WTC11 (cell line): ENCODE measurements at regions not wholly inside any gene's neighbourhood (a gene's known extent, or its start where the extent isn't known, plus 50 kb on each side); places are given as distances from the start of the nearest gene placed in this dataset.

Source experiments
- ATAC-seq: fragments of 200-7000 bp; cut with Tn5 transposase; 2 replicates; pipeline ENCODE4 v1.10.0; 2021; ENCODE audit warnings: mild to moderate bottlenecking, moderate library complexity
- CTCF ChIA-PET: fragments of 300-600 bp; sonication (Branson Sonifier 250); formaldehyde crosslinking; loops from one replicate; lab custom pipeline; 2021; ENCODE audit warnings: antibody characterized with exemption; lab: Charles Lee
- POLR2A ChIA-PET: fragments of 350-600 bp; sonication (Branson Sonifier 250); formaldehyde crosslinking; loops from one replicate; lab custom pipeline; 2021; ENCODE audit warnings: antibody characterized with exemption; lab: Charles Lee
- DNase-seq: peaks from one replicate; pipeline ENCODE4 v3.0.0; 2021; ENCODE audit warnings: low spot score
- H3K27ac Mint-ChIP-seq: 2 replicates; pipeline ENCODE4 v1.8.0; 2021; ENCODE audit warnings: mixed read lengths
- H3K27me3 Mint-ChIP-seq: 2 replicates; pipeline ENCODE4 v1.8.0; 2021; ENCODE audit warnings: low read depth, mild to moderate bottlenecking, moderate library complexity, mixed read lengths
- H3K36me3 Mint-ChIP-seq: 2 replicates; pipeline ENCODE4 v1.8.0; 2021; ENCODE audit warnings: mixed read lengths
- H3K4me1 Mint-ChIP-seq: 2 replicates; pipeline ENCODE4 v1.8.0; 2022; ENCODE audit warnings: mixed read lengths
- H3K4me3 Mint-ChIP-seq: 2 replicates; pipeline ENCODE4 v1.8.0; 2021; ENCODE audit warnings: mild to moderate bottlenecking, moderate library complexity, mixed read lengths
- H3K9me3 Mint-ChIP-seq: 2 replicates; pipeline ENCODE4 v1.8.0; 2021; ENCODE audit warnings: mixed read lengths
- ARID4B ChIP-seq: sonication (generic); formaldehyde crosslinking; IDR thresholded peaks from 2 replicates; pipeline ENCODE4 v1.8.0; 2023; ENCODE audit warnings: missing genetic modification reagents, mild to moderate bottlenecking, borderline replicate concordance
- E2F1 ChIP-seq: sonication (generic); formaldehyde crosslinking; IDR thresholded peaks from 2 replicates; pipeline ENCODE4 v1.8.0; 2022; ENCODE audit warnings: mild to moderate bottlenecking, missing genetic modification reagents
- E2F4 ChIP-seq: sonication (generic); formaldehyde crosslinking; IDR thresholded peaks from 2 replicates; pipeline ENCODE4 v1.8.1; 2022; ENCODE audit warnings: low read depth, mild to moderate bottlenecking, moderate library complexity, missing genetic modification reagents, borderline replicate concordance
- ELF4 ChIP-seq: sonication (generic); formaldehyde crosslinking; IDR thresholded peaks from 2 replicates; pipeline ENCODE4 v1.8.1; 2022; ENCODE audit warnings: low read depth, mild to moderate bottlenecking, moderate library complexity, missing genetic modification reagents
- FOXP1 ChIP-seq: sonication (generic); formaldehyde crosslinking; IDR thresholded peaks from 2 replicates; pipeline ENCODE4 v1.8.0; 2022; ENCODE audit warnings: missing genetic modification reagents, mild to moderate bottlenecking, moderate library complexity, borderline replicate concordance
- GRHL2 ChIP-seq: fragments of 250-450 bp; sonication (Bioruptor Pico); IDR thresholded peaks from 2 replicates; pipeline ENCODE4 v1.8.0; 2022; ENCODE audit warnings: mild to moderate bottlenecking, moderate library complexity; ENCODE audit not compliant: insufficient replicate concordance, severe bottlenecking
- IRF1 ChIP-seq: sonication (generic); formaldehyde crosslinking; IDR thresholded peaks from 2 replicates; pipeline ENCODE4 v1.8.0; 2023; ENCODE audit warnings: missing genetic modification reagents
- MYBL2 ChIP-seq: sonication (generic); formaldehyde crosslinking; IDR thresholded peaks from 2 replicates; pipeline ENCODE4 v1.8.1; 2023; ENCODE audit warnings: mild to moderate bottlenecking, moderate library complexity, missing genetic modification reagents
- NR3C1 ChIP-seq: sonication (generic); formaldehyde crosslinking; conservative IDR thresholded peaks from 2 replicates; pipeline ENCODE4 v1.8.1; 2023; ENCODE audit warnings: low read depth, mild to moderate bottlenecking, missing genetic modification reagents
- PREB ChIP-seq: sonication (generic); formaldehyde crosslinking; IDR thresholded peaks from 2 replicates; pipeline ENCODE4 v1.8.1; 2022; ENCODE audit warnings: mild to moderate bottlenecking, missing genetic modification reagents, moderate library complexity, borderline replicate concordance
- SOX15 ChIP-seq: fragments of 250-450 bp; sonication (Bioruptor Pico); IDR thresholded peaks from 2 replicates; pipeline ENCODE4 v1.9.0; 2021; ENCODE audit warnings: mild to moderate bottlenecking
- SP1 ChIP-seq: sonication (generic); formaldehyde crosslinking; conservative IDR thresholded peaks from 2 replicates; pipeline ENCODE4 v1.8.1; 2022; ENCODE audit warnings: missing genetic modification reagents
- ZBTB21 ChIP-seq: sonication (generic); formaldehyde crosslinking; IDR thresholded peaks from 2 replicates; pipeline ENCODE4 v1.8.1; 2023; ENCODE audit warnings: mild to moderate bottlenecking, missing genetic modification reagents, borderline replicate concordance
- ZBTB43 ChIP-seq: sonication (generic); formaldehyde crosslinking; IDR thresholded peaks from 2 replicates; pipeline ENCODE4 v1.8.1; 2023; ENCODE audit warnings: mild to moderate bottlenecking, missing genetic modification reagents
- ZNF121 ChIP-seq: sonication (generic); formaldehyde crosslinking; IDR thresholded peaks from 2 replicates; pipeline ENCODE4 v1.8.0; 2023; ENCODE audit warnings: missing genetic modification reagents
- ZNF263 ChIP-seq: sonication (generic); formaldehyde crosslinking; IDR thresholded peaks from 2 replicates; pipeline ENCODE4 v1.8.1; 2022; ENCODE audit warnings: low read depth, mild to moderate bottlenecking, moderate library complexity, missing genetic modification reagents
- ZNF396 ChIP-seq: fragments of 250-450 bp; sonication (Bioruptor Pico); IDR thresholded peaks from 2 replicates; pipeline ENCODE4 v1.8.0; 2021; ENCODE audit warnings: mild to moderate bottlenecking, moderate library complexity, borderline replicate concordance
- ZNF512 ChIP-seq: sonication (generic); formaldehyde crosslinking; IDR thresholded peaks from 2 replicates; pipeline ENCODE4 v1.8.1; 2022; ENCODE audit warnings: missing genetic modification reagents, borderline replicate concordance

GRCh38 chrX:118171356-118171755 lies 54.7 kb upstream of the KLHL13 start (continued):
- TF ChIP-seq ARID4B (CRISPR knock-in tag) (no peak), E2F1 (CRISPR knock-in tag) (no peak)

- no peak for DNase-seq
- ChIA-PET POLR2A (interaction anchor here (0.6 kb wide), 1 partner anchor 1037 kb away, joined by 4 read pairs; no protein-coding TSS in a partner anchor), CTCF (no interaction called here)
- no peak for ATAC-seq
- Mint-ChIP-seq H3K36me3 (no peaks in the 10 kb centered on the region), H3K9me3 (no peaks in the 10 kb centered on the region), H3K27me3 (no peaks in the 10 kb centered on the region), H3K4me3 (no peak overlapping the region), H3K27ac (no peak overlapping the region), H3K4me1 (peaks cover 15% of the 10 kb centered on the region)
- no peak for TF ChIP-seq GRHL2 (CRISPR knock-in tag)
- no peak for TF ChIP-seq ZNF121 (CRISPR knock-in tag)
- no peak for TF ChIP-seq NR3C1 (CRISPR knock-in tag)
- TF ChIP-seq ELF4: no peak
- TF ChIP-seq ZBTB21: no peak
- no peak for TF ChIP-seq FOXP1 (CRISPR knock-in tag)
- no peak for TF ChIP-seq SOX15 (CRISPR knock-in tag)
- no peak for TF ChIP-seq PREB (CRISPR knock-in tag)
- TF ChIP-seq SP1 (CRISPR knock-in tag): no peak
Measured at GRCh38 chrX:118174516-118175098, 58.0 kb upstream of the KLHL13 start.

- H3K4me1 Mint-ChIP-seq: peaks cover 32% of the 10 kb centered on the region
- ChIA-PET CTCF (no interaction called here), POLR2A (no interaction called here)
- H3K4me3 Mint-ChIP-seq: no peak overlapping the region
- no peak overlapping the region for H3K27ac Mint-ChIP-seq
- H3K27me3 Mint-ChIP-seq: no peaks in the 10 kb centered on the region
- ATAC-seq (no peak), DNase-seq (no peak)
- no peaks in the 10 kb centered on the region for H3K36me3 Mint-ChIP-seq
- TF ChIP-seq ZNF512 (CRISPR knock-in tag): no peak
- no peak for TF ChIP-seq MYBL2 (CRISPR knock-in tag)
- TF ChIP-seq ZBTB43: no peak
- TF ChIP-seq ZNF396 (CRISPR knock-in tag): no peak
- no peak for TF ChIP-seq ZNF263 (CRISPR knock-in tag)
- no peak for TF ChIP-seq IRF1
- TF ChIP-seq E2F4 (CRISPR knock-in tag): no peak
- no peak for TF ChIP-seq PREB (CRISPR knock-in tag)
- TF ChIP-seq, all 79 proteins: peak for 0
- H3K9me3 Mint-ChIP-seq: no peaks in the 10 kb centered on the region
Measured at GRCh38 chrX:118177708-118178107, 61.1 kb upstream of the KLHL13 start.
